ENCODE measurements at regions not wholly inside any gene's neighbourhood (a gene's known extent, or its start where the extent isn't known, plus 50 kb on each side); places are given as distances from the start of the nearest gene placed in this dataset.

GRCh38 chr4:3878678-3879077 is 112.5 kb downstream of the ADRA2C start:
- Mint-ChIP-seq H3K9me3 (peaks cover 7 to 17% (median 13%) of the 10 kb centered on the region in 7 donors), H3K4me1 (peaks cover 9% of the 10 kb centered on the region), H3K27me3 (ENCODE audit: low read depth in 3 of 3) (peaks cover 50 to 62% (median 54%) of the 10 kb centered on the region in 3 donors), H3K27ac (no peak overlapping the region), H3K36me3 (peaks cover 0 to 3% of the 10 kb centered on the region in 2 donors), H3K4me3 (peak overlapping the region in 1 of 2 donors; percentile 79)
- Histone ChIP-seq H2AFZ (ENCODE audit: insufficient read depth, low read depth, low read length, poor library complexity, severe bottlenecking) (no peak overlapping the region), H3K9ac (ENCODE audit: insufficient read depth, low read length, poor library complexity, severe bottlenecking) (no peak overlapping the region), H3K79me2 (ENCODE audit: insufficient read depth, low read length) (no peaks in the 10 kb centered on the region), H4K20me1 (ENCODE audit: insufficient read depth, low read length) (no peaks in the 10 kb centered on the region), H3K4me3 (replicated peaks in 1 of 3; ENCODE audit: low read depth in 2 of 3, low read length in 3 of 3) (no peak overlapping the region), H3K4me1 (ENCODE audit: control insufficient read depth in 1 of 2, insufficient read depth in 2 of 2, low read length in 2 of 2) (no peaks in the 10 kb centered on the region), H3K4me2 (replicated peaks; ENCODE audit: extremely low read depth, low read length, poor library complexity, severe bottlenecking) (no peak overlapping the region), H3K36me3 (replicated peaks in 1 of 2; ENCODE audit: control insufficient read depth in 1 of 2, insufficient read depth in 2 of 2, low read length in 2 of 2) (no peaks in the 10 kb centered on the region), H3K27ac (ENCODE audit: low read depth in 1 of 2, low read length in 2 of 2) (no peak overlapping the region), H3K27me3 (ENCODE audit: control insufficient read depth in 2 of 2, insufficient read depth in 2 of 2, low read length in 2 of 2) (peaks cover 20 to 36% of the 10 kb centered on the region in 2 donors), H3K9me3 (replicated peaks in 1 of 2; ENCODE audit: control insufficient read depth in 1 of 2, insufficient read depth in 1 of 2, low read length in 2 of 2) (peaks cover 3 to 8% of the 10 kb centered on the region in 2 donors)
- no peak for DNase-seq
- intact Hi-C loops (cut with micrococcal nuclease): no loop called here
- WGBS (ENCODE audit: insufficient coverage): no CpG with 5 or more reads among the region's 2 CpGs
- TF ChIP-seq CTCF (IDR thresholded peaks at IDR 0.05): no peak

- H3K36me3 Mint-ChIP-seq: peaks cover 0 to 3% of the 10 kb centered on the region in 2 donors
- H3K27ac Mint-ChIP-seq: no peak overlapping the region
- peaks cover 9% of the 10 kb centered on the region for H3K4me1 Mint-ChIP-seq
- TF ChIP-seq CTCF (IDR thresholded peaks at IDR 0.05): no peak
- intact Hi-C loops (cut with micrococcal nuclease): no loop called here
- Histone ChIP-seq H3K9me3 (replicated peaks in 1 of 2; ENCODE audit: control insufficient read depth in 1 of 2, insufficient read depth in 1 of 2, low read length in 2 of 2) (peaks cover 3 to 8% of the 10 kb centered on the region in 2 donors), H3K9ac (ENCODE audit: insufficient read depth, low read length, poor library complexity, severe bottlenecking) (no peak overlapping the region), H3K27me3 (ENCODE audit: control insufficient read depth in 2 of 2, insufficient read depth in 2 of 2, low read length in 2 of 2) (peaks cover 20 to 36% of the 10 kb centered on the region in 2 donors), H3K79me2 (ENCODE audit: insufficient read depth, low read length) (no peaks in the 10 kb centered on the region), H3K27ac (ENCODE audit: low read depth in 1 of 2, low read length in 2 of 2) (no peak overlapping the region), H2AFZ (ENCODE audit: insufficient read depth, low read depth, low read length, poor library complexity, severe bottlenecking) (no peak overlapping the region), H3K36me3 (replicated peaks in 1 of 2; ENCODE audit: control insufficient read depth in 1 of 2, insufficient read depth in 2 of 2, low read length in 2 of 2) (no peaks in the 10 kb centered on the region), H3K4me1 (ENCODE audit: control insufficient read depth in 1 of 2, insufficient read depth in 2 of 2, low read length in 2 of 2) (no peaks in the 10 kb centered on the region), H3K4me3 (replicated peaks in 1 of 3; ENCODE audit: low read depth in 2 of 3, low read length in 3 of 3) (no peak overlapping the region), H4K20me1 (ENCODE audit: insufficient read depth, low read length) (no peaks in the 10 kb centered on the region), H3K4me2 (replicated peaks; ENCODE audit: extremely low read depth, low read length, poor library complexity, severe bottlenecking) (no peak overlapping the region)
- no peak for DNase-seq
- H3K4me3 Mint-ChIP-seq: peak overlapping the region; percentile 45 to 79
- 4% methylated on average over 32 of the region's 46 CpGs for WGBS (ENCODE audit: insufficient coverage)
- H3K9me3 Mint-ChIP-seq: peaks cover 7 to 17% (median 13%) of the 10 kb centered on the region in 7 donors
- peaks cover 48 to 54% (median 53%) of the 10 kb centered on the region in 3 donors for H3K27me3 Mint-ChIP-seq (ENCODE audit: low read depth in 3 of 3)
These were observed 113.8 kb downstream of the ADRA2C start for GRCh38 chr4:3879681-3880614.
